Kidney epithelial cell (primary cell): ENCODE measurements at regions not wholly inside any gene's neighbourhood (a gene's known extent, or its start where the extent isn't known, plus 50 kb on each side); places are given as distances from the start of the nearest gene placed in this dataset.

ENCODE experiments used
- DNase-seq: peaks from one replicate; pipeline ENCODE4 v3.0.0-alpha.2; 2010; ENCODE audit warnings: low read depth
- H3K27me3 ChIP-seq: 2 replicates; pipeline ENCODE4 v1.6.0; 2011; ENCODE audit warnings: low read length; ENCODE audit not compliant: control insufficient read depth, insufficient read depth
- H3K36me3 ChIP-seq: 2 replicates; pipeline ENCODE4 v1.5.1; 2011; ENCODE audit warnings: low read length; ENCODE audit not compliant: control insufficient read depth, insufficient read depth
- H3K4me3 ChIP-seq: 2 replicates; pipeline ENCODE4 v1.5.1; 2011; ENCODE audit warnings: low read depth, mild to moderate bottlenecking, control low read depth, low read length
- CTCF ChIP-seq: IDR thresholded peaks from 2 replicates; pipeline ENCODE4 v1.5.1; 2011; ENCODE audit warnings: mild to moderate bottlenecking, moderate library complexity, low read length, control low read depth, inconsistent platforms; ENCODE audit not compliant: insufficient read depth, poor library complexity, severe bottlenecking

GRCh38 chr4:132382243-132382642, 766.9 kb upstream of the PCDH10 start:
- TF ChIP-seq CTCF = no peak
- H3K4me3 ChIP-seq = no peak overlapping the region
- no peaks in the 10 kb centered on the region for H3K27me3 ChIP-seq
- no peak for DNase-seq
- no peaks in the 10 kb centered on the region for H3K36me3 ChIP-seq

GRCh38 chr4:132383571-132384199, 765.4 kb upstream of the PCDH10 start:
- DNase-seq = no peak
- H3K27me3 ChIP-seq = no peaks in the 10 kb centered on the region

GRCh38 chr4:132384709-132385108, 764.4 kb upstream of the PCDH10 start:
- no peak for TF ChIP-seq CTCF
- H3K27me3 ChIP-seq = no peaks in the 10 kb centered on the region
- no peak for DNase-seq
- H3K36me3 ChIP-seq = no peaks in the 10 kb centered on the region
- no peak overlapping the region for H3K4me3 ChIP-seq

More at GRCh38 chr4:132383571-132384199, 765.4 kb upstream of the PCDH10 start:
- no peaks in the 10 kb centered on the region for H3K36me3 ChIP-seq
- H3K4me3 ChIP-seq = no peak overlapping the region
- TF ChIP-seq CTCF = no peak

GRCh38 chr4:132386130-132386529, 763.0 kb upstream of the PCDH10 start:
- no peak for DNase-seq
- no peak for TF ChIP-seq CTCF
- Histone ChIP-seq H3K4me3 (no peak overlapping the region), H3K27me3 (no peaks in the 10 kb centered on the region), H3K36me3 (no peaks in the 10 kb centered on the region)

- Histone ChIP-seq H3K27me3 (no peaks in the 10 kb centered on the region), H3K4me3 (no peak overlapping the region), H3K36me3 (no peaks in the 10 kb centered on the region)
- no peak for TF ChIP-seq CTCF
- DNase-seq = no peak
These were observed 762.0 kb upstream of the PCDH10 start for GRCh38 chr4:132387060-132387459.

- TF ChIP-seq CTCF = no peak
- H3K36me3 ChIP-seq = no peaks in the 10 kb centered on the region
- no peak for DNase-seq
- H3K4me3 ChIP-seq = no peak overlapping the region
- H3K27me3 ChIP-seq = no peaks in the 10 kb centered on the region
These were observed 753.5 kb upstream of the PCDH10 start for GRCh38 chr4:132395561-132395960.
